Central memory CD8-positive, alpha-beta T cell (primary cell): ENCODE measurements at regions not wholly inside any gene's neighbourhood (a gene's known extent, or its start where the extent isn't known, plus 50 kb on each side); places are given as distances from the start of the nearest gene placed in this dataset.

Source experiments
- ATAC-seq: fragments of 150-1000 bp; cut with Tn5 transposase; replicated peaks from 2 replicates; pipeline ENCODE4 v1.10.0; 2022; ENCODE audit warnings: mild to moderate bottlenecking, moderate FRiP score, moderate number of reproducible peaks; ENCODE audit not compliant: poor library complexity, severe bottlenecking; ENCODE audit errors: extremely low read depth
- DNase-seq, 2 donors: peaks; one replicate each; pipeline ENCODE4 v3.0.0; 2021; ENCODE audit warnings: low spot score in 2 of 2
- H3K27ac Mint-ChIP-seq: one replicate; pipeline ENCODE4 v1.8.0; 2022; ENCODE audit warnings: low read depth, mild to moderate bottlenecking, moderate library complexity, mixed read lengths
- H3K27me3 Mint-ChIP-seq: one replicate; pipeline ENCODE4 v1.8.0; 2022; ENCODE audit warnings: mixed read lengths
- H3K36me3 Mint-ChIP-seq: one replicate; pipeline ENCODE4 v1.8.0; 2022; ENCODE audit warnings: mild to moderate bottlenecking, moderate library complexity, mixed read lengths; ENCODE audit not compliant: insufficient read depth
- H3K4me1 Mint-ChIP-seq: one replicate; pipeline ENCODE4 v1.8.0; 2022; ENCODE audit warnings: mixed read lengths
- H3K4me3 Mint-ChIP-seq: one replicate; pipeline ENCODE4 v1.8.0; 2022; ENCODE audit warnings: mild to moderate bottlenecking, moderate library complexity, mixed read lengths
- H3K9me3 Mint-ChIP-seq: one replicate; pipeline ENCODE4 v1.8.0; 2022; ENCODE audit warnings: mixed read lengths

GRCh38 chr14:105844810-105845724, 318.7 kb downstream of the TMEM121 start:
- Mint-ChIP-seq H3K27ac (no peak overlapping the region), H3K9me3 (no peaks in the 10 kb centered on the region), H3K36me3 (no peaks in the 10 kb centered on the region), H3K27me3 (peaks cover 11% of the 10 kb centered on the region), H3K4me1 (no peaks in the 10 kb centered on the region), H3K4me3 (no peak overlapping the region)
- DNase-seq = no peak
- no peak for ATAC-seq

- Mint-ChIP-seq H3K27ac (no peak overlapping the region), H3K9me3 (no peaks in the 10 kb centered on the region), H3K4me1 (no peaks in the 10 kb centered on the region), H3K4me3 (no peak overlapping the region), H3K27me3 (peaks cover 11% of the 10 kb centered on the region), H3K36me3 (no peaks in the 10 kb centered on the region)
- ATAC-seq (no peak), DNase-seq (peak in 1 of 2 donors; percentile 12)
Measured at GRCh38 chr14:105845725-105846309, 319.4 kb downstream of the TMEM121 start.

- DNase-seq (no peak), ATAC-seq (no peak)
- peaks cover 11% of the 10 kb centered on the region for H3K27me3 Mint-ChIP-seq
Measured at GRCh38 chr14:105846312-105846711, 319.9 kb downstream of the TMEM121 start.

GRCh38 chr14:105847400-105847799, 321.0 kb downstream of the TMEM121 start:
- H3K4me1 Mint-ChIP-seq = no peaks in the 10 kb centered on the region
- no peak overlapping the region for H3K27ac Mint-ChIP-seq
- no peak overlapping the region for H3K4me3 Mint-ChIP-seq
- ATAC-seq (no peak), DNase-seq (no peak)
- no peaks in the 10 kb centered on the region for H3K9me3 Mint-ChIP-seq
- peaks cover 11% of the 10 kb centered on the region for H3K27me3 Mint-ChIP-seq
- no peaks in the 10 kb centered on the region for H3K36me3 Mint-ChIP-seq

More at GRCh38 chr14:105846312-105846711, 319.9 kb downstream of the TMEM121 start:
- Mint-ChIP-seq H3K4me3 (no peak overlapping the region), H3K27ac (no peak overlapping the region), H3K36me3 (no peaks in the 10 kb centered on the region), H3K4me1 (no peaks in the 10 kb centered on the region), H3K9me3 (no peaks in the 10 kb centered on the region)

GRCh38 chr14:105848570-105848969, 322.2 kb downstream of the TMEM121 start:
- peaks cover 11% of the 10 kb centered on the region for H3K27me3 Mint-ChIP-seq
- H3K4me1 Mint-ChIP-seq = no peaks in the 10 kb centered on the region
- no peaks in the 10 kb centered on the region for H3K36me3 Mint-ChIP-seq
- DNase-seq (no peak), ATAC-seq (no peak)
- H3K4me3 Mint-ChIP-seq = no peak overlapping the region
- no peak overlapping the region for H3K27ac Mint-ChIP-seq
- no peaks in the 10 kb centered on the region for H3K9me3 Mint-ChIP-seq

GRCh38 chr14:105849933-105850626, 323.7 kb downstream of the TMEM121 start:
- ATAC-seq = no peak
- Mint-ChIP-seq H3K27me3 (peaks cover under 1% of the 10 kb centered on the region), H3K36me3 (peaks cover 3% of the 10 kb centered on the region), H3K27ac (peak overlapping the region; percentile 29), H3K4me1 (peaks cover 4% of the 10 kb centered on the region), H3K9me3 (no peaks in the 10 kb centered on the region), H3K4me3 (no peak overlapping the region)
- no peak for DNase-seq

GRCh38 chr14:105850853-105851581, 324.6 kb downstream of the TMEM121 start:
- DNase-seq (no peak), ATAC-seq (no peak)
- Mint-ChIP-seq H3K4me1 (peaks cover 9% of the 10 kb centered on the region), H3K4me3 (no peak overlapping the region), H3K27ac (no peak overlapping the region), H3K27me3 (no peaks in the 10 kb centered on the region), H3K9me3 (no peaks in the 10 kb centered on the region), H3K36me3 (peaks cover 5% of the 10 kb centered on the region)

- Mint-ChIP-seq H3K27ac (no peak overlapping the region), H3K36me3 (peaks cover 5% of the 10 kb centered on the region), H3K4me3 (no peak overlapping the region), H3K4me1 (peaks cover 9% of the 10 kb centered on the region), H3K27me3 (no peaks in the 10 kb centered on the region), H3K9me3 (no peaks in the 10 kb centered on the region)
- ATAC-seq = no peak
- no peak for DNase-seq
Measured at GRCh38 chr14:105851716-105852377, 325.5 kb downstream of the TMEM121 start.

GRCh38 chr14:105852378-105853088, 326.1 kb downstream of the TMEM121 start:
- H3K9me3 Mint-ChIP-seq = no peaks in the 10 kb centered on the region
- no peak overlapping the region for H3K27ac Mint-ChIP-seq
- peaks cover 5% of the 10 kb centered on the region for H3K36me3 Mint-ChIP-seq
- ATAC-seq (no peak), DNase-seq (no peak)
- no peaks in the 10 kb centered on the region for H3K27me3 Mint-ChIP-seq
- no peak overlapping the region for H3K4me3 Mint-ChIP-seq
- H3K4me1 Mint-ChIP-seq = peaks cover 9% of the 10 kb centered on the region

- Mint-ChIP-seq H3K9me3 (no peaks in the 10 kb centered on the region), H3K4me3 (no peak overlapping the region), H3K4me1 (peaks cover 9% of the 10 kb centered on the region), H3K27me3 (no peaks in the 10 kb centered on the region), H3K36me3 (peaks cover 5% of the 10 kb centered on the region), H3K27ac (no peak overlapping the region)
- DNase-seq (peak in 1 of 2 donors; percentile 11), ATAC-seq (no peak)
Measured at GRCh38 chr14:105853089-105853906, 326.9 kb downstream of the TMEM121 start.
